HepG2 (cell line): ENCODE measurements at regions not wholly inside any gene's neighbourhood (a gene's known extent, or its start where the extent isn't known, plus 50 kb on each side); places are given as distances from the start of the nearest gene placed in this dataset.
A peak's percentile ranks its signal among the peaks of the same experiment; 100 is the strongest.

Source experiments
- ATAC-seq: fragments of 200-7000 bp; cut with Tn5 transposase; 3 replicates; pipeline ENCODE4 v1.9.1; 2020; ENCODE audit warnings: mild to moderate bottlenecking, moderate library complexity
- BruUV-seq: library from RNA; stranded (reverse); fragments of 400-500 nt; replicated peaks from 2 replicates; lab custom pipeline; 2021; lab: Mats Ljungman, UMichigan
- CTCF ChIA-PET: fragments of 300-600 bp; formaldehyde crosslinking; extraction: SDS; loops from one replicate; lab custom pipeline; 2021; ENCODE audit warnings: low total read pairs, inconsistent platforms, low intra/inter-chr PET ratio; lab: Yijun Ruan, JAX
- POLR2A ChIA-PET: fragments of 350-600 bp; sonication (Branson Sonifier 250); formaldehyde crosslinking; loops from one replicate; lab custom pipeline; 2020; ENCODE audit warnings: antibody characterized with exemption, inconsistent platforms; lab: Yijun Ruan, JAX
- DNase-seq: peaks from one replicate; pipeline ENCODE4 v3.0.0-alpha.2; 2015; ENCODE audit warnings: low spot score
- FAIRE-seq: peaks from 3 replicates; lab custom pipeline; 2011; peaks lifted over from hg19 to GRCh38; lab: Jason Lieb, UNC
- H2AFZ ChIP-seq: one replicate; pipeline ENCODE4 v1.6.1; 2011; ENCODE audit warnings: low read length, inconsistent platforms
- H3K27ac ChIP-seq: fragments of 300-600 bp; 3 replicates; pipeline ENCODE4 v1.8.0; 2011; ENCODE audit warnings: mixed run types, mild to moderate bottlenecking, mixed read lengths, low read length, inconsistent platforms; ENCODE audit not compliant: insufficient read depth; ENCODE audit errors: extremely low read length
- H3K27me3 ChIP-seq, 2 experiments: fragments of 200-600 bp in 1 of 2; 2 replicates in 1 of 2; 3 replicates in 1 of 2; pipeline versions ENCODE4 v1.6.0 to v1.8.0; 2011; ENCODE audit warnings: low read length in 2 of 2, mild to moderate bottlenecking in 2 of 2, moderate library complexity in 2 of 2, inconsistent platforms in 1 of 2; ENCODE audit not compliant: insufficient read depth in 2 of 2, control insufficient read depth in 1 of 2
- H3K36me3 ChIP-seq, 2 experiments: fragments of 200-600 bp in 1 of 2; replicated peaks in 1 of 2; 2 replicates in 1 of 2; 3 replicates in 1 of 2; pipeline versions ENCODE4 v1.5.1 to v1.8.0; 2011; ENCODE audit warnings: low read length in 2 of 2, inconsistent platforms in 1 of 2; ENCODE audit not compliant: insufficient read depth in 2 of 2, control insufficient read depth in 1 of 2
- H3K4me1 ChIP-seq: 2 replicates; pipeline ENCODE4 v1.5.1; 2012; ENCODE audit warnings: low read length, inconsistent platforms; ENCODE audit not compliant: insufficient read depth
- H3K4me2 ChIP-seq: 2 replicates; pipeline ENCODE4 v1.6.0; 2011; ENCODE audit warnings: low read depth, low read length, inconsistent platforms
- H3K4me3 ChIP-seq, 3 experiments: fragments of 200-600 bp in 1 of 3; sonication (generic), shearing (Covaris generic) in 1 of 3; replicated peaks in 1 of 3; 2 replicates each; pipeline ENCODE4 v1.5.1; 2011 to 2016; ENCODE audit warnings: low read length in 3 of 3, inconsistent platforms in 2 of 3, low read depth in 2 of 3, mild to moderate bottlenecking in 2 of 3, control low read depth in 1 of 3, mixed read lengths in 1 of 3; ENCODE audit not compliant: insufficient read depth in 1 of 3
- H3K79me2 ChIP-seq: one replicate; pipeline ENCODE4 v1.6.1; 2011; ENCODE audit warnings: low read length, inconsistent platforms; ENCODE audit not compliant: insufficient read depth
- H3K9ac ChIP-seq: 2 replicates; pipeline ENCODE4 v1.6.0; 2011; ENCODE audit warnings: mild to moderate bottlenecking, low read depth, low read length, inconsistent platforms; ENCODE audit not compliant: insufficient read depth
- H3K9me3 ChIP-seq: 2 replicates; pipeline ENCODE4 v1.5.1; 2012; ENCODE audit warnings: mild to moderate bottlenecking, low read length
- H4K20me1 ChIP-seq: 2 replicates; pipeline ENCODE4 v1.6.0; 2011; ENCODE audit warnings: inconsistent platforms, mild to moderate bottlenecking, low read length, moderate library complexity; ENCODE audit not compliant: insufficient read depth
- ARHGAP35 ChIP-seq: sonication (generic); formaldehyde crosslinking; IDR thresholded peaks from 2 replicates; pipeline ENCODE4 v1.9.0; 2022; ENCODE audit warnings: mild to moderate bottlenecking, inconsistent platforms, moderate library complexity, missing genetic modification reagents, borderline replicate concordance
- CREB1 ChIP-seq, 2 experiments: fragments of 450-650 bp in 1 of 2; IDR thresholded peaks; 2 replicates each; pipeline ENCODE4 v1.6.1; 2016 to 2017; ENCODE audit warnings: control low read depth in 1 of 2, mild to moderate bottlenecking in 1 of 2, missing compliant biosample characterization in 1 of 2, missing genetic modification characterization in 1 of 2
- DMAP1 ChIP-seq: IDR thresholded peaks from 2 replicates; pipeline ENCODE4 v1.6.1; 2016
- PHF20 ChIP-seq: sonication (generic); formaldehyde crosslinking; IDR thresholded peaks from 2 replicates; pipeline ENCODE4 v1.5.0; 2020; ENCODE audit warnings: mild to moderate bottlenecking, missing genetic modification reagents
- WGBS: methylation state at CpG from one replicate; pipeline ENCODE4 v1.1.6; 2017; ENCODE audit warnings: low lambda C conversion rate; 5-methylcytosine and 5-hydroxymethylcytosine counted together
- in situ Hi-C: cut with HindIII; loops from 2 replicates; pipeline ENCODE4 v1.10.0; 2017; ENCODE audit warnings: low pct_unique_long_range_greater_than_20kb; ENCODE audit not compliant: extremely low pct_ligation_motif_present
- intact Hi-C: fragments of 100-400 bp; cut with micrococcal nuclease; formaldehyde crosslinking; loops from one replicate; pipeline ENCODE4 v1.10.0; 2022; ENCODE audit not compliant: unreplicated experiment

- H3K27ac ChIP-seq: no peak overlapping the region
- in situ Hi-C loops (no loop called here), intact Hi-C loops (no loop called here)
- no TSS peak for BruUV-seq
- no peaks in the 10 kb centered on the region for H4K20me1 ChIP-seq
- H3K4me2 ChIP-seq: no peak overlapping the region
- no peaks in the 10 kb centered on the region for H3K79me2 ChIP-seq
- CTCF ChIA-PET: no interaction called here
- H3K4me3 ChIP-seq: no peak overlapping the region
- no peaks in the 10 kb centered on the region for H3K27me3 ChIP-seq
- H3K9ac ChIP-seq: no peak overlapping the region
- H3K36me3 ChIP-seq: no peaks in the 10 kb centered on the region
- POLR2A ChIA-PET: no interaction called here
- TF ChIP-seq CREB1 (IDR thresholded peaks at IDR 0.05) (peak; percentile 87), CREB1 (CRISPR knock-in tag; IDR thresholded peaks at IDR 0.05) (no peak), PHF20 (CRISPR knock-in tag) (no peak)
- no peak; the same call in 2 of the 3 replicates for ATAC-seq
- WGBS: 13% methylated on average over 10 of the region's 10 CpGs
- H2AFZ ChIP-seq: no peak overlapping the region
- DNase-seq: no peak
- H3K4me1 ChIP-seq: no peaks in the 10 kb centered on the region
- no peak for FAIRE-seq
- peaks cover 88% of the 10 kb centered on the region for H3K9me3 ChIP-seq
Observed at GRCh38 chr20:60407011-60407771, 449.0 kb downstream of the CDH26 start.

GRCh38 chr20:60407938-60408337 lies 449.7 kb downstream of the CDH26 start:
- BruUV-seq: no TSS peak
- Histone ChIP-seq H3K4me1 (no peaks in the 10 kb centered on the region), H3K9ac (no peak overlapping the region), H3K9me3 (peaks cover 88% of the 10 kb centered on the region), H3K4me3 (no peak overlapping the region), H4K20me1 (no peaks in the 10 kb centered on the region), H2AFZ (no peak overlapping the region), H3K4me2 (no peak overlapping the region), H3K36me3 (no peaks in the 10 kb centered on the region), H3K27me3 (no peaks in the 10 kb centered on the region), H3K27ac (no peak overlapping the region), H3K79me2 (no peaks in the 10 kb centered on the region)
- intact Hi-C loops: no loop called here
- DNase-seq (no peak), ATAC-seq (no peak), FAIRE-seq (no peak)
- WGBS: 0% methylated on average over 1 of the region's 1 CpG
- ChIA-PET CTCF (no interaction called here), POLR2A (no interaction called here)
- in situ Hi-C loops: no loop called here
- TF ChIP-seq DMAP1 (CRISPR knock-in tag): no peak
- no peak for TF ChIP-seq ARHGAP35
